ENCODE measurements at regions not wholly inside any gene's neighbourhood (a gene's known extent, or its start where the extent isn't known, plus 50 kb on each side); places are given as distances from the start of the nearest gene placed in this dataset.

- no peak overlapping the region for H3K4me3 ChIP-seq
- H3K4me1 ChIP-seq (ENCODE audit: insufficient read depth) = no peaks in the 10 kb centered on the region
- intact Hi-C loops (cut with DNase I) = no loop called here
- TF ChIP-seq EP300 (IDR thresholded peaks at IDR 0.05) (no peak), CTCF (IDR thresholded peaks at IDR 0.05) (no peak), POLR2A (IDR thresholded peaks at IDR 0.05) (no peak)
- H3K27ac ChIP-seq = no peak overlapping the region
- no peaks in the 10 kb centered on the region for H3K9me3 ChIP-seq
- no peaks in the 10 kb centered on the region for H3K27me3 ChIP-seq
- H3K36me3 ChIP-seq = no peaks in the 10 kb centered on the region
- DNase-seq = no peak
These were observed 446.2 kb downstream of the DNAH5 start for GRCh38 chr5:13498279-13498678.

DNA sequence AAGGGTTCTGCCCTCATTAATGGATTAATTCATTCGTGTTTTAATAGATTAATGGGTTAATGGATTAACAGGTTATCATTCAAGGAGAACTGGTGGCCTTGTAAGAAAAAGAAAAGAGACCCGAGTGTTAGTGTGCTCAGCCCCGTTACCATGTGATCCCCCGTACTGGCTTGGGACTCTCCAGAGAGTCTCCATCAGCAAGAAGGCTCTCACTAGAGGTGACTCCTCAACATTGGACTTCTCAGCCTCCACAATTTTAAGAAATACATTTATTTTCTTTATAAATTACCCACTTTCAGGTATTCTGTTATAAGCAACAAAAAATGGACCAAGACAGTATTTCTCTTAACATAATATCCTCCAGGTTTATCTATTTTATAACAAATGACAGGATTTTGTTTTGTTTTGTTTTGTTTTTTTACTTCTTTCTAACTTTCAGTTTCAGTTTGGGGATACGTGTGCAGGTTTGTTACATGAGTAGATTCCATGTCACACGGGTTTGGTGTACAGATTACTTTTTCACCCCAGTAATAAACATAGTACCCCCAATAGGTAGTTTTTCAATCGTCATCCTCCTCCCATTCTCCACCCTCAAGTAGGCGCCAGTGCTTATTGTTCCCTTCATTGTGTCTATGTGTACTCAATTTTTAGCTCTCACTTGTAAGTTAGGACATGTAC lies 456.1 kb downstream of the DNAH5 start:
- WGBS, 3 donors = 63 to 71% (median 69%) methylated on average over 8 of the region's 8 CpGs
- H3K4me3 ChIP-seq = no peak overlapping the region
- no peaks in the 10 kb centered on the region for H3K4me1 ChIP-seq (ENCODE audit: insufficient read depth)
- H3K27ac ChIP-seq = no peak overlapping the region
- TF ChIP-seq CTCF (IDR thresholded peaks at IDR 0.05) = no peak
- TF ChIP-seq EP300 (IDR thresholded peaks at IDR 0.05) = no peak
- TF ChIP-seq POLR2A (IDR thresholded peaks at IDR 0.05) = no peak
- no peaks in the 10 kb centered on the region for H3K9me3 ChIP-seq
- H3K27me3 ChIP-seq = no peaks in the 10 kb centered on the region
- H3K36me3 ChIP-seq = no peaks in the 10 kb centered on the region
- DNase-seq = no peak
- intact Hi-C loops (cut with DNase I) = no loop called here

DNA sequence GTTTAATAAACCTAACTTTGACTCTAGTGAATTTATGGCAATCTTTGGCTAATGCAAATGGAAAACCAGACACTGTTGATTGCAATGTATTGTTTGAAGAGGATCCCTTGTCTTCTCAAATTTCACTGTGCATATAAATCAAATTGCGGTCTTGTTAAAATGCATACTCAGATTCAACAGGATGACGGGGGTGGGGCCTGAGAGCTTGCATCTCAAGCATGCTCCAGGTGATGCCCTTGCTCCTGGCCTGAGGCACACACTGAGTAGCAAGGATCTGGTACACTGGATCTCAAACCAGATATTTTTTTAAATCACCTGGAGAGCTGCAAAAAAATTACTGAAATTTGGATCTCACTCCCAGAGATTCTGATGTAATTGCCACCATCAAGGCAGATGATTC lies 463.7 kb downstream of the DNAH5 start:
- DNase-seq = no peak
- H3K4me1 ChIP-seq (ENCODE audit: insufficient read depth) = no peaks in the 10 kb centered on the region
- H3K4me3 ChIP-seq = no peak overlapping the region
- no peaks in the 10 kb centered on the region for H3K9me3 ChIP-seq
- TF ChIP-seq EP300 (IDR thresholded peaks at IDR 0.05) (no peak), CTCF (IDR thresholded peaks at IDR 0.05) (no peak), POLR2A (IDR thresholded peaks at IDR 0.05) (no peak)
- H3K27me3 ChIP-seq = no peaks in the 10 kb centered on the region
- 42 to 56% (median 49%) methylated on average over 2 of the region's 2 CpGs for WGBS, 3 donors
- intact Hi-C loops (cut with DNase I) = no loop called here
- no peaks in the 10 kb centered on the region for H3K36me3 ChIP-seq
- no peak overlapping the region for H3K27ac ChIP-seq

DNA sequence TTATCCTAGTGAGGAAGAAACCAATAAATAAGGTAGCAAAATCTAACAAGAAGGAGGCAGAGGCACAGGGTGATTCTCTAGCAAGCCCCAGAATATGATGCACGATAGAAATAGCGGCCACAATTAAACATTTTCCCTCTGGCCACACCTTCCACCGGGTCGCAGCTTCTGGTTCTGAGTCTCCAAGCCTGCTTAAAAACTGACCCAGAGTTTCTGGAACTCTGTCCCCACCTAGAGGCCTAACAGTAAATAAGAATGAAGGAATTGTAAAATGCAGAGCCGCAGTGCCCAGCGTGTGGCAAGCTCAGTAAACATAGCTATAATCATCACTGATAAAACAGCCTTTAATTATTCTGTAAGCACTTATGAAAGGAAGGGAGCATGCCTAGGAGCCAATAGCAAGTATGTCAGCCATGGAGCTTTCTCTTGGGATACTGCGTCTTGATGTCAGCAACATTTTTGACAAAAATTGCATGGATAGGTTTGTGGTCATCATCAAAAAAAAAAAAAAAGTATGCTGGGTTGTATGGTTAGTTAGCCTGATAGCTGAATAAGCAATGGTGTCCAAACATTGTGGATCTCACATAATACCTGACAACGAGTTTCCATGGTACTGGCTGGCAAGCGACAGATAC lies 465.5 kb downstream of the DNAH5 start:
- Histone ChIP-seq H3K36me3 (no peaks in the 10 kb centered on the region), H3K9me3 (no peaks in the 10 kb centered on the region), H3K27me3 (no peaks in the 10 kb centered on the region), H3K27ac (no peak overlapping the region), H3K4me3 (no peak overlapping the region), H3K4me1 (ENCODE audit: insufficient read depth) (no peaks in the 10 kb centered on the region)
- no peak for DNase-seq
- TF ChIP-seq POLR2A (IDR thresholded peaks at IDR 0.05) = no peak
- TF ChIP-seq CTCF (IDR thresholded peaks at IDR 0.05) = no peak
- no peak for TF ChIP-seq EP300 (IDR thresholded peaks at IDR 0.05)
- intact Hi-C loops (cut with DNase I) = no loop called here
- 28 to 29% (median 29%) methylated on average over 9 of the region's 9 CpGs for WGBS, 3 donors
